Mammary epithelial cell (primary cell): ENCODE measurements at regions not wholly inside any gene's neighbourhood (a gene's known extent, or its start where the extent isn't known, plus 50 kb on each side); places are given as distances from the start of the nearest gene placed in this dataset.

ENCODE experiments used
- CTCF ChIP-seq, 2 donors: IDR thresholded peaks in 1 of 2; conservative IDR thresholded peaks in 1 of 2; 2 replicates each; pipeline ENCODE4 v1.5.1; 2011 to 2012; ENCODE audit warnings: inconsistent platforms in 2 of 2, low read length in 2 of 2, mild to moderate bottlenecking in 2 of 2, control low read depth in 1 of 2, low read depth in 1 of 2; ENCODE audit not compliant: insufficient read depth in 1 of 2; ENCODE audit errors: extremely low read depth in 1 of 2
- EZH2 ChIP-seq: IDR thresholded peaks from 2 replicates; pipeline ENCODE4 v1.6.1; 2012; ENCODE audit warnings: low read length, inconsistent platforms, borderline replicate concordance

- TF ChIP-seq CTCF (conservative IDR thresholded peaks at IDR 0.05 in 1 of 2, IDR thresholded peaks at IDR 0.05 in 1 of 2; ENCODE audit: extremely low read depth in 1 of 2, insufficient read depth in 1 of 2, low read depth in 1 of 2, low read length in 2 of 2) (no peak), EZH2 (no peak)
Measured at GRCh38 chr4:130814896-130815295, 1718.9 kb downstream of the C4orf33 start.
